Putamen (tissue), 1 donor: ENCODE measurements at regions not wholly inside any gene's neighbourhood (a gene's known extent, or its start where the extent isn't known, plus 50 kb on each side); places are given as distances from the start of the nearest gene placed in this dataset.
A peak's percentile ranks its signal among the peaks of the same experiment; 100 is the strongest.

Source experiments
- DNase-seq: peaks from one replicate; pipeline ENCODE4 v3.0.0-alpha.2; 2016; ENCODE audit warnings: low spot score

- DNase-seq: no peak
Measured at GRCh38 chr6:113406048-113406695, 451.0 kb upstream of the MARCKS start.

GRCh38 chr6:113411011-113411410 lies 446.1 kb upstream of the MARCKS start:
- no peak for DNase-seq

DNA sequence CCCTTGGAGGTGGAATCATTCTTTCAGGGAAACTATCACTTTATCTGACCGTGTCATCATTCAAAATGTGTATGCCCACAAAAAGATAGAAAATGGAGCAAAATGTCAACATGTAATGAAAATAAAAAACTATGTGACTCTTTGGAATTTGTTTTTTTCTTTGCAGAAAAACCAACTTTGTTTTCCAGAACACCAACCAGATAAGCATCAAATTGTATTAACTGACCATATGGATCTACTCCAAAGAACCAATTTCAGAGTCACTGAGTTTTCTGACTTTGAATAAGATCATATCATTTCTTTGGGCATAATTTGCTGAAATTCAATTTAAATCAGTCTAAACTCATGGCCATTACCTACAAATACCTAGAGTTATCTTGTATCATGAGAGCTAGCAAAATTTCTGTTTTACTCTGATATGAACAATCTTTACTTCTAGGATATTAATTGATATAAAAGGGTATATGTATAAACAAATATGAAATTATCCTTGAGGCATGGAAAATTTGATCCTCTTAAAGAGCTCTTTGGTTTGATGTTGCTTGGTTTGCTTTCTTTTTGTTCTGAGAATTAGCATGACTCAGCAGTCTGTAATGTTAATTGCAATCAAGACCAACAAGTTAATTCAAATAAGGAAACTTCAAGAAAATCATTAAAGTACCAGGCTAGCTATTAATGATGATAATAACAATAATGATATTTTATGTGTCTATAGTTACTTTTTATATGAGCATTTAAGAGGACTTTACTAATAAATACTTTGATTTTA lies 444.4 kb upstream of the MARCKS start:
- DNase-seq: no peak

- peak; percentile 12 for DNase-seq
Measured at GRCh38 chr6:113414511-113414910, 442.6 kb upstream of the MARCKS start.

DNA sequence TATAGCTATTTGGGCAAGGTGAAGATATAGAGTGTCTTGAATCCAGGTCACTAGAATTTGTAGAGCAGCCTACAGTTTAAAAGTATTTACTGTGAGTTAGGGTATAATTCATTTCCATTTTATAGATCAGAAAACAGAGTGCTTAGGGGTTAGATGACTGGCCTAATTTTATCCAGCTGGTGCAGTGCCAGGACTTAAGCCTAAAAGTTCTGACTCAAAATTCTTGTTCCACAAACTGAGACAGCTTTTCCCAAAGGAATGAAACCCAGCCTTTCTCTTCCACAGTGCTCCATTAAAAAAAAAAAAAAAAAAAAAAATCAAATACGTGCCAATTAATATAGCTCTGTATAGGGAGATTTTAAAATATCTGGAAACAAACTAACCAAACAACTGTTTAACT lies 441.0 kb upstream of the MARCKS start:
- DNase-seq: no peak

DNA sequence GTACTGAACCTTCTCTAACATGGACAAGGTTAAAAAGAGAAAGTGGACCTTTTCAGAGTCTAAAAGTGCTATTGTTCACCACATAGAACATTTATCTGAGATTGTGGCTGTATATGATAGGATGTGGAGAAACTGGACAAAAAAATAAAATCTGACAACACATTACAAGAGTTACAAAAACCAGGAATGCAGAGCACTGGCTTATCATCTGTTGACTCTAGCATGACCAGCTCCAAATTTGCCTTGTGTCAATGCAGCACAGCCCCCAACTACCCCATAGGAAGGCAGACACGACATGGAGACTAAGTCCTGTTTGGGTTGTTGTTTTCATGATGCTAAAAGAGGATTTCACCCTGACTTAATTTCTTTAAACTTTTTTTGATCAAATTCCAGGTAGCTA lies 436.9 kb upstream of the MARCKS start:
- no peak for DNase-seq

- no peak for DNase-seq
Measured at GRCh38 chr6:113421997-113422396, 435.1 kb upstream of the MARCKS start.

DNA sequence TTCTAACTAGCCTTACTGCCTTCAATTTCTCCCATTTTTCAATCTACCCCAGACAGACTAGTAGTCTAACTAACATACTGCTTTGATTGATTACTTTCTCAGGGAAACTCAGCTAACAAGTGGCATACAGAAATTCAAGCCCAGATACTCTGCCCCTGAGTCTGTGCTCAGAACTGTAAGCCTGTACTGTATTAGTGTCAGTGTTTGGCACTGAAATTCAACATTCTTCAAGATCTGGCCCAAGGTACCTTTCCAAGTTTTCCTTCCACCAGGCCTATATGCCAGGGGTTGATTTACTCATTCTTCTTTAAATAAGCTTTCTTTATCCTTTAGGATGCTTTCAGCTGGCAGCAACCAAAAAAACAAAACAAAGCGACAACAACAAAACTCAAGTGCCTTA lies 433.2 kb upstream of the MARCKS start:
- DNase-seq: no peak

- DNase-seq: no peak
Measured at GRCh38 chr6:113425977-113426660, 431.0 kb upstream of the MARCKS start.

DNA sequence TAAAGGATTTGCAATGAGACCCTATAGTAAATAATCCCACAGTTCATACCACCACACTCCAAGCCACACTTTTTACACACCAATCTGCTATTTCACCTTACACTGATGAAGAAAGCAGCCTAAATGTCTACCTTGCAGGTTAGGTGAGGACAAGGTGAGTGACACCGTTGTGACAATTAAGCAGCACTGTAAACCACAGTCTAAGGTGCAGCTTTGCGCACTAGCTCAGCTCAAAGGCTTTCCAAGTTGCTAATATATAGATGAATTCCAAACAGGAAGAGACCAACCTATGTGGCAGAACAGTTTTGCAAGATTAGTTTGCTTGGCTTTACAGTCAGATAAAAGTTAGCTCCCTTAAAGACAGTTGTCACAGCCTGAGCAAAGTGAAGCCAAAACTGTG lies 429.5 kb upstream of the MARCKS start:
- DNase-seq: no peak

- DNase-seq: no peak
Measured at GRCh38 chr6:113428702-113429101, 428.4 kb upstream of the MARCKS start.

DNA sequence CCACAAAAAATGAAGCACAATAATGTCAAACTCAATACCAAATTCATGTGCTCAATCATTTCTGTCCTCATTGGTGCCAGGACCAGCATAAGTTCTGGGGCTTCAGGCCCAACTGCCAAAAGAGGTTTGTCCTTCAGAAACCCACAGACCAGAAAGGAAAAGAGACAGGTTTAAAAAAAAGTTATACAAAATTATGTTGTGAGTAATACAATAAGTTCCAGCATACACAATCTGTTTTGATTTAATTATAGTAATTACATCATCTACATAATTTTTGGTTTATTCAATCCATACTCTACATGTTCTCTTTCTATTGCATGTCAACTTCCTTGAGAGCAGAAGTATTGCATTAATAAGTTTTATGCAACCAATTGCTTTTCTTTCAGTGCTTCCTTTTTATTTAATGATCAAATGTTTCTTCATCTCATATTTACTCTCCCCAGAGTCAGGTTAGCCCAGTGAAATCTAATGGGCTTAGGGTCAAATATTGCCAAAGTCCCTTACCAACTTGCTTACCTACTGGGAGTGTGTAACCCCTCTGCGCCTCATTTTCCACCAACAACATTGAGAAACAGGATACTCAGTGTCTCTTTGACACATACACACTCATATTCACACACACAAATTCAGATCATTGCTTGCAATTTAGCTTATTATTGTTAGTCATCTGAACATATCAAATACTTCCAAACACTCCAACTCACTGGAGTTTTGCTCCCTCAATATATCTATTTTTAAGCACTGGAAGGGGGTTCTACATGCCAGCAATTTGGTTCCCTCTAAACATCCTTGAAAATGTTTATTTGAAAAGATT lies 424.4 kb upstream of the MARCKS start:
- no peak for DNase-seq

- peak; percentile 2 for DNase-seq
Measured at GRCh38 chr6:113433335-113433991, 423.7 kb upstream of the MARCKS start.

GRCh38 chr6:113434641-113435040 lies 422.5 kb upstream of the MARCKS start:
- DNase-seq: no peak

DNA sequence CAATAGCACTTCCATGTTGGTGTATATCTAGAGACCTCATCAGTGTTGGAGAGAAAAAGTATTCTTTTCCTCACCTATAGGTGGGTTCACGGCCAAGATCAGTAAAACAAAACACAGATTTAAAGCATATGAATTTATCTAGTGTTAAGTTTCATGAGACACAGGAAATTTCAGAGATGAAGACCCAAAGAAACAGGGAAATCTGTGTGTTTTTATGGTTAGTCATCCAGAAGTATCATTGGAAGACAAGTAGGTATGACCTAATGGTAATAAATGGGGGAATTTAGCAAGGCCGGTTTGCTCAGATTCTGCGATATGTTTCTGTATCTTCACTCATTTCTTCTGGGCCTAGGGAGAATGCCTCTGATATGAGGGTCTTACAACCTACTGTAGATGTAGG lies 419.6 kb upstream of the MARCKS start:
- DNase-seq: no peak

DNA sequence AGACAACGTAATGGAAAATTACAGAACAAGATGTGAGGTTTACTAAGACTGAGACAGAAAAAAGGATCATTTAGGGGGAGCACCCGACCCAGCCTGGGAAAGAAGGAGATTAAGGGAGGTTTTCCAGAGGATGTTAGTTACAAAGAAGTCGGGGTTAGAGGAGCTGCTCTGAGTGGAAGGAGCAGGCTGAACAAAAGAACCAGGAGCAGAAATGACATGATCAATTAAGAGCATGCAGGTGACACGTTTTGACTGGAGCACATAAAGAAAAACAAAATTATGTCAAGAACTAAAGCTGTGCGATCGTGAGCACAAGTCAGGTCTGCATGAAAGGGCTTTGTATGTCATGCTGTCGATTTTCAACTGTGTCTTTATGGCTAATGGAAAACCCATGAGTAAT lies 417.3 kb upstream of the MARCKS start:
- DNase-seq: no peak

- no peak for DNase-seq
Measured at GRCh38 chr6:113442040-113442439, 415.1 kb upstream of the MARCKS start.

- DNase-seq: no peak
Measured at GRCh38 chr6:113445201-113445600, 411.9 kb upstream of the MARCKS start.

DNA sequence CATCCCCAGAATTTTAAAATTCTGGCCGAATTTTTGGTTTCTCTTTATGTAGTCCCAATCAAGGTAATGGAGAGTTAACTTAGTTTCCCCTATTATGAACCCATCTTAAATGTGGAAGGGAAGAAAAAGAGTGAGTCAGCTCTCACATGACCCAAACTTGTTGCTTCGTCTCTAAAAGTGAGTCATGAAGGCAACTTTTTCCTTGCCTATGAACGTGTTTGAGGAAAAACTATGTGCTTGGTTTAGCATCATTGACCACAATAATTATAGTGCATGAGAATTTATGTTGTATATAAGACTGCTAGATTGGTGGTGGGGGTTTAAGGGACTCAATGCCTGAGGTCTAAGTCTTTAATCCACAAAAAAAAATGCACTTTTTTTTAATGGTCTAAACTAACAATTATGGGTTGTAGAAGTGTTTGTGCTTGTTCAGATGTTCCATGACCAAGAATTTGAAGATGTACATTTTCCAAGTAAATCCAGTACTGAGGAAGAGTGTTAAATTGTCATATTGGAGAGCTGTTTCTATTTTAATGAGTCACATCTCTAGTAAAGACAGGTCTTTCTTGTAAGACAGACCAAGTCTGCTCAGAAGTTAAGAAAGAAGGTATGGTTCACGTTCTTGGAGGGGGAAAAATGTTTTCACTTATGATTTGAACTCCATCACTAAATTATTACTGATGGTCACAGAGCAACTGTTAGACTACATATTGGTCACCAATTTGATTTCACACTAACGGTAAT lies 409.9 kb upstream of the MARCKS start:
- DNase-seq: no peak

- DNase-seq: no peak
Measured at GRCh38 chr6:113449051-113449450, 408.1 kb upstream of the MARCKS start.

DNA sequence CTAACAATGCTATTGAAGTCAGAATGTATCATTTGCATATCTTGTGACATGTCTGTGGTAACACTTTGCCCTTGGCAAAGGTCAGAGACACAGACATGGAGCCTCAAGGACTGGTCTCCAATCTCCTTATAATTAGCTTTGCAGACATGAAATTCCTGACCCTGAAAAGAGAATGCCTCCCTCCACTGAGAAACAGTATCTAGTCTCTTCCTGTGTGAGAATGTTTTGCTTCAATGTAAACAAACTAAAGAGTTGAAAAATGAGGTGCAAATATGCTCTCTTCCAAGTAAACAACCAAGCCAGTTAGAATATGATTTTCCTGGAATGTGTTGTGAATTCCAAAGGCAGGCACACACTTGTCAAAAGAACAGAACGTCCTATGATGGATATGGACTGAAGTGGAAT lies 407.1 kb upstream of the MARCKS start:
- DNase-seq: no peak
